Progenitor cell of endocrine pancreas (in vitro differentiated cells): ENCODE measurements at regions not wholly inside any gene's neighbourhood (a gene's known extent, or its start where the extent isn't known, plus 50 kb on each side); places are given as distances from the start of the nearest gene placed in this dataset.

Source experiments
- DNase-seq: peaks from one replicate; pipeline ENCODE4 v3.0.0; 2021; ENCODE audit warnings: low spot score; ENCODE audit not compliant: unreplicated experiment
- H3K27ac Mint-ChIP-seq: 2 replicates; pipeline ENCODE4 v1.8.0; 2021; ENCODE audit warnings: mild to moderate bottlenecking, moderate library complexity, mixed read lengths
- H3K27me3 Mint-ChIP-seq: 2 replicates; pipeline ENCODE4 v1.8.0; 2021; ENCODE audit warnings: mixed read lengths
- H3K36me3 Mint-ChIP-seq: 2 replicates; pipeline ENCODE4 v1.8.0; 2022; ENCODE audit warnings: mixed read lengths; ENCODE audit not compliant: insufficient read depth
- H3K4me1 Mint-ChIP-seq: 2 replicates; pipeline ENCODE4 v1.8.0; 2021; ENCODE audit warnings: low read depth, mixed read lengths
- H3K4me3 Mint-ChIP-seq: 2 replicates; pipeline ENCODE4 v1.8.0; 2021; ENCODE audit warnings: low read depth, mild to moderate bottlenecking, moderate library complexity, mixed read lengths
- H3K9me3 Mint-ChIP-seq: 2 replicates; pipeline ENCODE4 v1.8.0; 2021; ENCODE audit warnings: low read depth, mixed read lengths
- CTCF ChIP-seq: fragments of 200-600 bp; sonication (generic); IDR thresholded peaks from one replicate; pipeline ENCODE4 v1.5.0; 2021; ENCODE audit warnings: antibody characterized with exemption, mild to moderate bottlenecking; ENCODE audit not compliant: unreplicated experiment

GRCh38 chr18:44119607-44120006, 561.1 kb upstream of the SETBP1 start:
- no peak overlapping the region for H3K27ac Mint-ChIP-seq
- no peak overlapping the region for H3K4me3 Mint-ChIP-seq
- H3K9me3 Mint-ChIP-seq = no peaks in the 10 kb centered on the region
- peaks cover 4% of the 10 kb centered on the region for H3K27me3 Mint-ChIP-seq
- no peak for DNase-seq
- no peak for TF ChIP-seq CTCF
- peaks cover 4% of the 10 kb centered on the region for H3K4me1 Mint-ChIP-seq
- no peaks in the 10 kb centered on the region for H3K36me3 Mint-ChIP-seq

- H3K4me1 Mint-ChIP-seq = no peaks in the 10 kb centered on the region
- H3K27me3 Mint-ChIP-seq = no peaks in the 10 kb centered on the region
- TF ChIP-seq CTCF = no peak
These were observed 556.9 kb upstream of the SETBP1 start for GRCh38 chr18:44123743-44124142.

GRCh38 chr18:44125446-44125845, 555.2 kb upstream of the SETBP1 start:
- DNase-seq = no peak
- H3K4me3 Mint-ChIP-seq = no peak overlapping the region
- H3K9me3 Mint-ChIP-seq = no peaks in the 10 kb centered on the region
- H3K27ac Mint-ChIP-seq = no peak overlapping the region
- TF ChIP-seq CTCF = no peak
- H3K4me1 Mint-ChIP-seq = no peaks in the 10 kb centered on the region
- no peaks in the 10 kb centered on the region for H3K36me3 Mint-ChIP-seq
- H3K27me3 Mint-ChIP-seq = no peaks in the 10 kb centered on the region

More at GRCh38 chr18:44123743-44124142, 556.9 kb upstream of the SETBP1 start:
- no peak overlapping the region for H3K27ac Mint-ChIP-seq
- H3K36me3 Mint-ChIP-seq = no peaks in the 10 kb centered on the region
- no peaks in the 10 kb centered on the region for H3K9me3 Mint-ChIP-seq
- no peak overlapping the region for H3K4me3 Mint-ChIP-seq
- DNase-seq = no peak

- no peak overlapping the region for H3K27ac Mint-ChIP-seq
- no peaks in the 10 kb centered on the region for H3K9me3 Mint-ChIP-seq
- peaks cover 2% of the 10 kb centered on the region for H3K4me1 Mint-ChIP-seq
- no peak overlapping the region for H3K4me3 Mint-ChIP-seq
- no peaks in the 10 kb centered on the region for H3K36me3 Mint-ChIP-seq
- no peaks in the 10 kb centered on the region for H3K27me3 Mint-ChIP-seq
- TF ChIP-seq CTCF = no peak
- DNase-seq = no peak
These were observed 554.1 kb upstream of the SETBP1 start for GRCh38 chr18:44126598-44126997.

GRCh38 chr18:44128365-44128764, 552.3 kb upstream of the SETBP1 start:
- H3K36me3 Mint-ChIP-seq = no peaks in the 10 kb centered on the region
- TF ChIP-seq CTCF = no peak
- H3K27ac Mint-ChIP-seq = no peak overlapping the region
- H3K4me3 Mint-ChIP-seq = no peak overlapping the region
- no peak for DNase-seq
- no peaks in the 10 kb centered on the region for H3K27me3 Mint-ChIP-seq
- peaks cover 2% of the 10 kb centered on the region for H3K4me1 Mint-ChIP-seq
- H3K9me3 Mint-ChIP-seq = no peaks in the 10 kb centered on the region
